ENCODE measurements at regions not wholly inside any gene's neighbourhood (a gene's known extent, or its start where the extent isn't known, plus 50 kb on each side); places are given as distances from the start of the nearest gene placed in this dataset.

GRCh38 chr14:95025218-95025617, 132.1 kb downstream of the DICER1 start:
- no peaks in the 10 kb centered on the region for H3K4me1 Mint-ChIP-seq (ENCODE audit: low read depth, unreplicated experiment)
- TF ChIP-seq, protein P1, sequence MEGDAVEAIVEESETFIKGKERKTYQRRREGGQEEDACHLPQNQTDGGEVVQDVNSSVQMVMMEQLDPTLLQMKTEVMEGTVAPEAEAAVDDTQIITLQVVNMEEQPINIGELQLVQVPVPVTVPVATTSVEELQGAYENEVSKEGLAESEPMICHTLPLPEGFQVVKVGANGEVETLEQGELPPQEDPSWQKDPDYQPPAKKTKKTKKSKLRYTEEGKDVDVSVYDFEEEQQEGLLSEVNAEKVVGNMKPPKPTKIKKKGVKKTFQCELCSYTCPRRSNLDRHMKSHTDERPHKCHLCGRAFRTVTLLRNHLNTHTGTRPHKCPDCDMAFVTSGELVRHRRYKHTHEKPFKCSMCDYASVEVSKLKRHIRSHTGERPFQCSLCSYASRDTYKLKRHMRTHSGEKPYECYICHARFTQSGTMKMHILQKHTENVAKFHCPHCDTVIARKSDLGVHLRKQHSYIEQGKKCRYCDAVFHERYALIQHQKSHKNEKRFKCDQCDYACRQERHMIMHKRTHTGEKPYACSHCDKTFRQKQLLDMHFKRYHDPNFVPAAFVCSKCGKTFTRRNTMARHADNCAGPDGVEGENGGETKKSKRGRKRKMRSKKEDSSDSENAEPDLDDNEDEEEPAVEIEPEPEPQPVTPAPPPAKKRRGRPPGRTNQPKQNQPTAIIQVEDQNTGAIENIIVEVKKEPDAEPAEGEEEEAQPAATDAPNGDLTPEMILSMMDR (IDR thresholded peaks at IDR 0.05; ENCODE audit: partially characterized antibody, unreplicated experiment), result no peak
- H3K27ac Mint-ChIP-seq (ENCODE audit: unreplicated experiment), result no peak overlapping the region
- no peaks in the 10 kb centered on the region for H3K9me3 Mint-ChIP-seq (ENCODE audit: unreplicated experiment)
- H3K36me3 Mint-ChIP-seq (ENCODE audit: unreplicated experiment), result no peaks in the 10 kb centered on the region
- no peak overlapping the region for H3K4me3 Mint-ChIP-seq (ENCODE audit: unreplicated experiment)
- no peaks in the 10 kb centered on the region for H3K27me3 Mint-ChIP-seq (ENCODE audit: unreplicated experiment)
- no peak for DNase-seq

GRCh38 chr14:95024380-95024779, 132.9 kb downstream of the DICER1 start:
- no peaks in the 10 kb centered on the region for H3K9me3 Mint-ChIP-seq (ENCODE audit: unreplicated experiment)
- H3K27ac Mint-ChIP-seq (ENCODE audit: unreplicated experiment), result no peak overlapping the region
- no peaks in the 10 kb centered on the region for H3K36me3 Mint-ChIP-seq (ENCODE audit: unreplicated experiment)
- no peaks in the 10 kb centered on the region for H3K4me1 Mint-ChIP-seq (ENCODE audit: low read depth, unreplicated experiment)
- TF ChIP-seq, protein P1 (IDR thresholded peaks at IDR 0.05; ENCODE audit: partially characterized antibody, unreplicated experiment), result no peak
- no peaks in the 10 kb centered on the region for H3K27me3 Mint-ChIP-seq (ENCODE audit: unreplicated experiment)
- H3K4me3 Mint-ChIP-seq (ENCODE audit: unreplicated experiment), result no peak overlapping the region
- no peak for DNase-seq

- Mint-ChIP-seq H3K4me1 (ENCODE audit: low read depth, unreplicated experiment) (no peaks in the 10 kb centered on the region), H3K27ac (ENCODE audit: unreplicated experiment) (no peak overlapping the region), H3K4me3 (ENCODE audit: unreplicated experiment) (no peak overlapping the region), H3K36me3 (ENCODE audit: unreplicated experiment) (no peaks in the 10 kb centered on the region), H3K9me3 (ENCODE audit: unreplicated experiment) (no peaks in the 10 kb centered on the region), H3K27me3 (ENCODE audit: unreplicated experiment) (no peaks in the 10 kb centered on the region)
- no peak for DNase-seq
- TF ChIP-seq, protein P1 (IDR thresholded peaks at IDR 0.05; ENCODE audit: partially characterized antibody, unreplicated experiment), result no peak
Measured at GRCh38 chr14:95023886-95024285, 133.4 kb downstream of the DICER1 start.

DNA sequence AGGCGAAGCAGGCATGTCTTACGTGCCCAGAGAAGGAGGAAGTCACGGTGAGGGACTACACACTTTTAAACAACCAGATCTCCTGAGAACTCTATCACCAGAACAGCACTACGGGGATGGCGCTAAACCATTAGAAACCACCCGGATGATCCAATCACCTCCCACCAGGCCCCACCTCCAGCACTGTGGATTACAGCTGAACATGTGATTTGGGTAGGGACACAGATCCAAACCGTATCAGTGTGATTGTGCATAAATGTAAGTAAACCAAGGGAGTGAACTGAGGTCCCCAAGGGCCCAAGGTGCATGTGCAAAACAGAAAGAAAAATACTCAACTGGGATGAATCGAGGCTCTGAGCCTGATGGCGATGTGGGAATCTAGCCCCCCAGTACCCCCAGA, 134.2 kb downstream of the DICER1 start:
- no peaks in the 10 kb centered on the region for H3K4me1 Mint-ChIP-seq (ENCODE audit: low read depth, unreplicated experiment)
- TF ChIP-seq, protein P1 (IDR thresholded peaks at IDR 0.05; ENCODE audit: partially characterized antibody, unreplicated experiment), result no peak
- no peak for DNase-seq
- H3K9me3 Mint-ChIP-seq (ENCODE audit: unreplicated experiment), result no peaks in the 10 kb centered on the region
- H3K4me3 Mint-ChIP-seq (ENCODE audit: unreplicated experiment), result no peak overlapping the region
- H3K36me3 Mint-ChIP-seq (ENCODE audit: unreplicated experiment), result no peaks in the 10 kb centered on the region
- no peak overlapping the region for H3K27ac Mint-ChIP-seq (ENCODE audit: unreplicated experiment)
- H3K27me3 Mint-ChIP-seq (ENCODE audit: unreplicated experiment), result no peaks in the 10 kb centered on the region

- Mint-ChIP-seq H3K9me3 (ENCODE audit: unreplicated experiment) (no peaks in the 10 kb centered on the region), H3K4me1 (ENCODE audit: low read depth, unreplicated experiment) (no peaks in the 10 kb centered on the region), H3K4me3 (ENCODE audit: unreplicated experiment) (no peak overlapping the region), H3K27ac (ENCODE audit: unreplicated experiment) (no peak overlapping the region), H3K36me3 (ENCODE audit: unreplicated experiment) (no peaks in the 10 kb centered on the region), H3K27me3 (ENCODE audit: unreplicated experiment) (no peaks in the 10 kb centered on the region)
- TF ChIP-seq, protein P1 (IDR thresholded peaks at IDR 0.05; ENCODE audit: partially characterized antibody, unreplicated experiment), result no peak
- DNase-seq, result no peak
Measured at GRCh38 chr14:95021588-95021987, 135.7 kb downstream of the DICER1 start.

All from glutamatergic neuron (in vitro differentiated cells).